HUES6 (cell line): ENCODE measurements at regions not wholly inside any gene's neighbourhood (a gene's known extent, or its start where the extent isn't known, plus 50 kb on each side); places are given as distances from the start of the nearest gene placed in this dataset.

Experiments
- H3K27ac ChIP-seq: 2 replicates; pipeline ENCODE4 v1.7.0; 2013; ENCODE audit warnings: low read depth, mild to moderate bottlenecking, low read length, inconsistent platforms
- H3K27me3 ChIP-seq: 2 replicates; pipeline ENCODE4 v1.6.1; 2013; ENCODE audit warnings: low read length; ENCODE audit not compliant: control insufficient read depth, insufficient read depth
- H3K36me3 ChIP-seq: 2 replicates; pipeline ENCODE4 v1.6.1; 2013; ENCODE audit warnings: low read length; ENCODE audit not compliant: control insufficient read depth, insufficient read depth
- H3K4me1 ChIP-seq: 2 replicates; pipeline ENCODE4 v1.6.1; 2013; ENCODE audit warnings: low read length; ENCODE audit not compliant: control insufficient read depth, insufficient read depth
- H3K4me3 ChIP-seq: 2 replicates; pipeline ENCODE4 v1.5.1; 2013; ENCODE audit warnings: low read depth, low read length
- H3K9ac ChIP-seq: one replicate; pipeline ENCODE4 v1.6.1; 2013; ENCODE audit warnings: mild to moderate bottlenecking, low read length
- H3K9me3 ChIP-seq: 2 replicates; pipeline ENCODE4 v1.6.1; 2013; ENCODE audit warnings: low read depth, low read length; ENCODE audit not compliant: control insufficient read depth, insufficient read depth

DNA sequence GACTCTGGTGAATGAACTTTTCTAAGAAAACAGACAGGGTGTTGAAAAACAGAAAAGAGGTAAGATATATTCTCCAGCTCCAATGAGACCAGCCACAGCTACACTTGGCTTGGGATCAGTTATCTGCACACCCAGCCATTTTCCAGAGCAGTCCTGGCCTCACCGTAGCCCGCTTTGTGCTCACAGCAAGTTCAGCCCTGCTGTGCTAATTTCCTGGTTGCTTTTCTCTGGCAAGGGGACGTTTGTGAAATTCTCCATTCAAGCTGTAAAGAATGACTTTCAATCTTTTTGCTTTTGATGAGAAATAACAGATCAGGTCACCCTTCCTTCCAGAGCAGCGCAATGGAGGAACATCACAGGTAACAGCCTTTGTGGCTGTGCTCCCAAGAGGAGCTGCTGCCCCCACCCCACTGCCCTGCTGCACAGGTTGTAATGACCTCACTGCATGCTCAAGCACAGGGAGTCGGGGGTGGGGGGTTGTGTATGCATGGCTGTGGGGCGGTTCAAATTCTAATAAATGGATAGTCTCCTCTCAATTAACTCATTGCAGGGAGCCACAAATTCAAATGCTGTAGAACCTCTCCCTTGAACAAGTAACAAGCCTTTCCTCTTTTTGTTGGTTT is 516.6 kb upstream of the NBEA start:
- Histone ChIP-seq H3K9me3 (no peaks in the 10 kb centered on the region), H3K36me3 (no peaks in the 10 kb centered on the region), H3K9ac (no peak overlapping the region), H3K27me3 (no peaks in the 10 kb centered on the region), H3K27ac (no peak overlapping the region), H3K4me1 (peaks cover 11% of the 10 kb centered on the region), H3K4me3 (no peak overlapping the region)

- H3K4me3 ChIP-seq, result no peak overlapping the region
- H3K36me3 ChIP-seq, result no peaks in the 10 kb centered on the region
- no peaks in the 10 kb centered on the region for H3K9me3 ChIP-seq
- no peak overlapping the region for H3K27ac ChIP-seq
- no peaks in the 10 kb centered on the region for H3K27me3 ChIP-seq
- peaks cover 11% of the 10 kb centered on the region for H3K4me1 ChIP-seq
- no peak overlapping the region for H3K9ac ChIP-seq
These were observed 513.2 kb upstream of the NBEA start for GRCh38 chr13:34428911-34429310.

GRCh38 chr13:34430294-34430693 is 511.8 kb upstream of the NBEA start:
- H3K27me3 ChIP-seq, result no peaks in the 10 kb centered on the region

DNA sequence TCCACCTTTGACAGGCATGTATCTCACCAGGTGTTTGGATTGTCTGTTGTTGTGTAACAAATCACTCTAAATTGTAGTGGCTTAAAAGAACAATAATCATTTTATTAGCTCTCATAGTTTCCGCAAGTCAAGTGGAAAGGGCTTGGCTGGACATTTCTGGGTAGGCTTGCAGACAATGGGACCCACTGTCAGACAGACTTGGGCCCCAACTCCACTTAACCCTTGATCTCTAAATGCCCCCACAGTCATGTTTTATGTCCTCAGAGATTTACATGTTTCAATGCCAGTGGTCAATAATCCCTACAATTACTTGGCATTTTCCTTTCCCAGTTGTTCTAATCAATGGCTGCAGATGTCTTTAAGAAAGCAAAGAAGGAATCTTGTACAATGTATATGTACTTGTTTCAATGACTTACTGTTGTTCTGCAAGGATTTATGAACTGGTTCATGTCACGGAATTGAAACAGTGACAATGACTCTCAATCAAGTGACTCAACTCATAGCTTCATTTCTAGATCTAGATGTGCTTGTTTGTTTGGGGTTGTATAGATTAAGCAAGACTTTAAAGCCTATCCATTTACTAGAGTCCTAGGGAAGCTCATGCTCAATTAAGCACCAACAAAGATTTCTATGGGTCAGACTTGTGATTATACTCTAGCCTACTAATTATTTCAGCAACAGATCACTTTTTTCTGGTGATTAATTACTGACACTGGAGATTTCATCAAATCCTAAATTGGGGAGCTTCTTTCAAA is 510.1 kb upstream of the NBEA start:
- no peaks in the 10 kb centered on the region for H3K4me1 ChIP-seq
- H3K36me3 ChIP-seq, result no peaks in the 10 kb centered on the region
- no peaks in the 10 kb centered on the region for H3K9me3 ChIP-seq
- no peaks in the 10 kb centered on the region for H3K27me3 ChIP-seq
- H3K27ac ChIP-seq, result no peak overlapping the region
- no peak overlapping the region for H3K9ac ChIP-seq
- H3K4me3 ChIP-seq, result no peak overlapping the region

More at GRCh38 chr13:34430294-34430693, 511.8 kb upstream of the NBEA start:
- no peaks in the 10 kb centered on the region for H3K36me3 ChIP-seq
- H3K4me1 ChIP-seq, result peaks cover 7% of the 10 kb centered on the region
- H3K9ac ChIP-seq, result no peak overlapping the region
- no peak overlapping the region for H3K27ac ChIP-seq
- H3K9me3 ChIP-seq, result no peaks in the 10 kb centered on the region
- no peak overlapping the region for H3K4me3 ChIP-seq

- H3K9ac ChIP-seq, result no peak overlapping the region
- no peaks in the 10 kb centered on the region for H3K4me1 ChIP-seq
- no peaks in the 10 kb centered on the region for H3K27me3 ChIP-seq
- no peaks in the 10 kb centered on the region for H3K36me3 ChIP-seq
- no peak overlapping the region for H3K4me3 ChIP-seq
- no peak overlapping the region for H3K27ac ChIP-seq
- no peaks in the 10 kb centered on the region for H3K9me3 ChIP-seq
These were observed 506.7 kb upstream of the NBEA start for GRCh38 chr13:34435338-34435737.

DNA sequence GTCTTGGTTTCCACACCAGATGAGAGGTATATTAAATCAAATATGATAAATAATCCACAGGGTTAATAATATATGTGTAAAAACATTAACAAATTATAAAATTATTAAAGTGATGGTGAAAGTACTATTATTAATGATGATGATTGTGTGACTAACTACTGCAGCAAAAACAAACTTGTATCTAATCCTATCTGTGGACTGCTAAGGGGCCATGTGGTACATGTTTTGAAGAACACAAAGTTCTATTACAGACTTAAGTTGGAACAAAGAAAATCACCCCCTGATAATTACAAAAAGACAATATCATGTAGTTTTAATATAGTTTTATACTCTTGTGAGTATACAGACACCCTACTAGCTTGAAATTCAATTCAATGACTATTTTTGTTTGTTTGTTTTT is 504.2 kb upstream of the NBEA start:
- no peak overlapping the region for H3K9ac ChIP-seq
- no peak overlapping the region for H3K4me3 ChIP-seq
- no peaks in the 10 kb centered on the region for H3K9me3 ChIP-seq
- H3K27me3 ChIP-seq, result no peaks in the 10 kb centered on the region
- H3K4me1 ChIP-seq, result no peaks in the 10 kb centered on the region
- H3K27ac ChIP-seq, result no peak overlapping the region
- H3K36me3 ChIP-seq, result no peaks in the 10 kb centered on the region

DNA sequence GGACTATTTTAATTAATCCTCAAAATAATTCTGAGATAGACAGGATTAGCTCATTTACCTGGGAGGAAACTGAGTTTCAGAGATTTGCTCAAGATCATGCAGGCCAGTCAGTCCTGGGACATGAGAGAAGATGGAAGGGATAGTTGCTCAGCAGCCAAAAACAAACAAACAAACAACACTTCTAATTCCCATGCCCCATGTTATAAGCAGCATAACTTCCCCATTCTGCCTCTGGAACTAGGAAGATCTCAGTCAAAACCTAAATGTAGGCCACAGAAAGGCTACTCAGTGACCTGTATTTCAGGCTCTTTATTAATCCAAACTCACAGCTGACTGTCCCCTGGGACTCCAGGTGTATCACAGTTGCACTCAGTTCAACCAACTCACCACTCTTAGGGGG is 489.2 kb upstream of the NBEA start:
- Histone ChIP-seq H3K9ac (no peak overlapping the region), H3K4me3 (no peak overlapping the region), H3K36me3 (no peaks in the 10 kb centered on the region), H3K27ac (no peak overlapping the region), H3K27me3 (no peaks in the 10 kb centered on the region), H3K4me1 (no peaks in the 10 kb centered on the region), H3K9me3 (no peaks in the 10 kb centered on the region)

DNA sequence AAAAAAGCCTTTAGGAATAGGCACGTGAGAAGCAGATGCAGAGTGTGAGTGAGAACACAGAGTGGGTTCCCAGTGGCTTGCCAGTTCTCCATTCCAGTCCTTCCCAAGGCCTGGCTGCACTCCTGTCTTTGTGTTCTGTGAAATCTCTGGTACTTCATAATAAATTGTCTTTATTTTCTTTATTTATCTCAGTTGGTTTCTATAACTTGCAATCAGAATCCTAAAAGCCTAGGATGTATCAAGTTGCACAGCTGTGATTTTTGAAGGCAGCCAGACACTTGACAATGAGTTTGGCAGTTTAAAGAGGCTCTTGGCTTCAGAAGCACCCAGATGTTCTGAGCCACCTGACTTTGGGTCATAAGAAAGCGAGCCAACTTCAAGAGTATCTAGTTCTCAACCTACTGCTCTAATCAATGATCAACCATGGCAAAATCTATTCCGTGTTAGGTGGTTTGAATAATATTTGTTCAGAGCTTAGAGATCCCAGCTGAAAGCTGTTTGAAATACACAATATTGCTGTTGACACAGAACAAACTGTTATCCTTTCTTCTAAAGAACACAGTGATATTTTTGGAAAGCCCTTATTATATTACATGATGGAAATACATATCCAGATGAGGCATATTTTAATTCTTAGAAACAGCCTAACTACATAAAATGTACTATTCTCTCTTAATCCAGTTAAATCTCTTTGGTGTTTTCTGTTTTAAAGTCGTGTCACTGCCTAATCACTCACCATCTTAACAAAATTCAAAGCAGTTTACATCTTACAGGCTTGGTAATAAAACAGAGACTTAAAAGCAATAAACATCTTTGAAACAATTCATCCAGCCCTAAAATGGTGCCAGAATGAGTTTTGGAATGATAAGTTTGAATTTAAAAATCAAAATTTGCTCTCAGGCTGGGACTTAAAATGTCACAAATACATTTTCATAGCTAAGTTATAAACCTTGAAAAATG is 483.0 kb upstream of the NBEA start:
- H3K36me3 ChIP-seq, result no peaks in the 10 kb centered on the region
- H3K4me1 ChIP-seq, result no peaks in the 10 kb centered on the region
- H3K9ac ChIP-seq, result no peak overlapping the region
- no peak overlapping the region for H3K27ac ChIP-seq
- 0 out of 2 replicates have a peak, but pooled peaks cover 7% of the 10 kb centered on the region for H3K9me3 ChIP-seq
- H3K4me3 ChIP-seq, result no peak overlapping the region
- no peaks in the 10 kb centered on the region for H3K27me3 ChIP-seq

- H3K4me1 ChIP-seq, result no peaks in the 10 kb centered on the region
- no peaks in the 10 kb centered on the region for H3K27me3 ChIP-seq
- H3K9me3 ChIP-seq, result 0 out of 2 replicates have a peak, but pooled peaks cover 7% of the 10 kb centered on the region
- no peaks in the 10 kb centered on the region for H3K36me3 ChIP-seq
- H3K27ac ChIP-seq, result no peak overlapping the region
- no peak overlapping the region for H3K4me3 ChIP-seq
- no peak overlapping the region for H3K9ac ChIP-seq
These were observed 482.2 kb upstream of the NBEA start for GRCh38 chr13:34459856-34460255.

GRCh38 chr13:34462843-34463242 is 479.2 kb upstream of the NBEA start:
- H3K36me3 ChIP-seq, result no peaks in the 10 kb centered on the region
- no peak overlapping the region for H3K27ac ChIP-seq
- H3K27me3 ChIP-seq, result no peaks in the 10 kb centered on the region
- H3K9ac ChIP-seq, result no peak overlapping the region
- H3K9me3 ChIP-seq, result 0 out of 2 replicates have a peak, but pooled peaks cover 7% of the 10 kb centered on the region
- H3K4me3 ChIP-seq, result no peak overlapping the region
- H3K4me1 ChIP-seq, result no peaks in the 10 kb centered on the region

GRCh38 chr13:34464011-34464410 is 478.1 kb upstream of the NBEA start:
- no peaks in the 10 kb centered on the region for H3K4me1 ChIP-seq

More at GRCh38 chr13:34464011-34464410, 478.1 kb upstream of the NBEA start:
- Histone ChIP-seq H3K27ac (no peak overlapping the region), H3K9me3 (no peaks in the 10 kb centered on the region), H3K36me3 (no peaks in the 10 kb centered on the region), H3K27me3 (no peaks in the 10 kb centered on the region), H3K9ac (no peak overlapping the region), H3K4me3 (no peak overlapping the region)
